Duodenal mucosa (tissue), 2 donors: ENCODE measurements at regions not wholly inside any gene's neighbourhood (a gene's known extent, or its start where the extent isn't known, plus 50 kb on each side); places are given as distances from the start of the nearest gene placed in this dataset.

Experiments
- H3K27ac ChIP-seq: one replicate; pipeline ENCODE4 v1.7.0; 2013; ENCODE audit warnings: low read depth, low read length
- H3K27me3 ChIP-seq, 2 donors: one replicate each; pipeline ENCODE4 v1.7.0; 2013; ENCODE audit warnings: low read length in 2 of 2, control low read depth in 1 of 2; ENCODE audit not compliant: insufficient read depth in 2 of 2, control insufficient read depth in 1 of 2
- H3K36me3 ChIP-seq, 2 donors: one replicate each; pipeline ENCODE4 v1.7.0; 2013; ENCODE audit warnings: low read length in 2 of 2, control low read depth in 1 of 2; ENCODE audit not compliant: insufficient read depth in 2 of 2, control insufficient read depth in 1 of 2
- H3K4me1 ChIP-seq, 2 donors: one replicate each; pipeline ENCODE4 v1.7.0; 2013; ENCODE audit warnings: low read length in 2 of 2, control low read depth in 1 of 2; ENCODE audit not compliant: insufficient read depth in 2 of 2, control insufficient read depth in 1 of 2
- H3K4me3 ChIP-seq, 2 donors: one replicate each; pipeline ENCODE4 v1.7.0; 2013; ENCODE audit warnings: low read length in 2 of 2, low read depth in 1 of 2
- H3K9ac ChIP-seq, 2 donors: one replicate each; pipeline ENCODE4 v1.7.0; 2013; ENCODE audit warnings: low read length in 2 of 2, low read depth in 1 of 2
- H3K9me3 ChIP-seq, 2 donors: one replicate each; pipeline ENCODE4 v1.7.0; 2013; ENCODE audit warnings: low read length in 2 of 2, control low read depth in 1 of 2; ENCODE audit not compliant: control insufficient read depth in 1 of 2

DNA sequence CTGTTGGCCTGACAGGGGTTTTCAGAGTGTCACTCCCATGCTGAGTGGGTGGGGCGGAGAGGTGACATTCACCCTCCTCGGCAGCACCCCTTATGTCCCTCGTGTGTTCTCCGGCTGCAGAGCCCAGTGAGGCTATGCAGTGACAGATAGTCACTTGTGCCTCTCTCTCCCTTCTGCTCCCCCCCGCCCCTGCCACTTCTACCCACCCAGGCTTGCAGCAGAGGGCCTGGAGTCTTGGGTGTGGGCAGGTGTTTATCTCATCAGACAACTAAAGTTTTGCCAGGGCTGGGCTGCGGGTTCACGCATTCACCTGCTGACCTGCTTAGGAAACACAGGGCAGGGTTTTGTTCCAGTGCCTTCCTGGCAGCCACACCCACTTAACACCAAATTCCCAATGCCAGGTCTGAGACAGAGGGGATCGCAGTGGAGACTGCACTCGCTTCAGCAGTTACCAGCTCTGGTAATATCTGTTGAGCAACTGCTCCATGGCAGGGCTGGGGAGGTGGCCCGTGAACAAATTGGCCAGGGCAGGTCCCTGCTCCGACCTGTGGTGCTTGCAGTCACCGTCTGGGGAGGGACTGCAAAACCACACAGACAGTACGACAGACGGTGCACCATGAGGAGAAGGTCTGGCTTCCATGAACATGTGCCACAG lies 50.5 kb upstream of the ADA2 start:
- H3K9me3 ChIP-seq = no peaks in the 10 kb centered on the region
- H3K27ac ChIP-seq = no peak overlapping the region
- no peaks in the 10 kb centered on the region for H3K36me3 ChIP-seq
- H3K4me3 ChIP-seq = peak overlapping the region; percentile 30 to 40
- H3K27me3 ChIP-seq = no peaks in the 10 kb centered on the region
- peaks cover 26 to 32% of the 10 kb centered on the region in 2 donors for H3K4me1 ChIP-seq
- peak overlapping the region in 1 of 2 donors; percentile 20 for H3K9ac ChIP-seq

DNA sequence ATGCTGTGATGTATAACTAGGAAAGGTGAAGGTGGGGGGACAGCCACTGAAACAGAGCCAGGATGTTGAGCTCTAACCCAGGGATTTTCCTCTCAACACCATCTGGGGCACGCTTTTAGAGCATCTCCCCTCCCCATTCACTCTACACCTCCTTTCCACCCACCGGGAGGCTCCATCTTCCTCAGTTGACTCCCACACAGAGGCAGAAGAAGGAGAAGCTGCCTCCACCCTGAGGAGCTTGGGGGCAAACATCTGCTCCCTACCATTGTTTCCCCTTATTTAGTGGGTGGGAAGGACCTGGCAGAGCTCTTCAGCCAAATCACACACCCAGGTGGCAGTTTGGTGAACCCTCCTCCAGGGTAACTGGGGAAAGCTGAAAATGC lies 50.0 kb upstream of the ADA2 start:
- H3K27ac ChIP-seq = no peak overlapping the region
- peaks cover 26 to 32% of the 10 kb centered on the region in 2 donors for H3K4me1 ChIP-seq
- H3K9ac ChIP-seq = no peak overlapping the region
- H3K4me3 ChIP-seq = peak overlapping the region in 1 of 2 donors; percentile 40
- H3K27me3 ChIP-seq = no peaks in the 10 kb centered on the region
- no peaks in the 10 kb centered on the region for H3K9me3 ChIP-seq
- no peaks in the 10 kb centered on the region for H3K36me3 ChIP-seq
